B cell (primary cell): ENCODE measurements at regions not wholly inside any gene's neighbourhood (a gene's known extent, or its start where the extent isn't known, plus 50 kb on each side); places are given as distances from the start of the nearest gene placed in this dataset.

ENCODE experiments used
- ATAC-seq: fragments of 200-7000 bp; cut with Tn5 transposase; one replicate; pipeline ENCODE4 v1.10.0; 2021; ENCODE audit warnings: low read depth, mild to moderate bottlenecking, moderate number of reproducible peaks, moderate library complexity
- CTCF ChIA-PET: fragments of 350-600 bp; sonication (Branson Sonifier 250); formaldehyde crosslinking; loops from one replicate; lab custom pipeline; 2021; ENCODE audit warnings: antibody characterized with exemption, inconsistent platforms; lab: Charles Lee
- POLR2A ChIA-PET: fragments of 350-600 bp; sonication (Branson Sonifier 250); formaldehyde crosslinking; loops from one replicate; lab custom pipeline; 2021; ENCODE audit warnings: antibody characterized with exemption; lab: Charles Lee
- DNase-seq: peaks from one replicate; pipeline ENCODE4 v3.0.0; 2013
- H2AFZ ChIP-seq: 2 replicates; pipeline ENCODE4 v1.6.1; 2012; ENCODE audit warnings: mild to moderate bottlenecking, low read depth, low read length; ENCODE audit not compliant: insufficient read depth, poor library complexity, severe bottlenecking
- H3K27ac ChIP-seq, 2 donors: 1 replicate in 1 of 2; 2 replicates in 1 of 2; pipeline ENCODE4 v1.5.1; 2012 to 2013; ENCODE audit warnings: low read length in 2 of 2, mild to moderate bottlenecking in 2 of 2, moderate library complexity in 1 of 2
- H3K27me3 ChIP-seq, 4 experiments: fragments of 200-600 bp in 1 of 4; sonication (generic) in 1 of 4; replicated peaks in 1 of 4; 1 replicate in 2 of 4; 2 replicates in 2 of 4; pipeline versions ENCODE4 v1.6.1 to v1.7.0; 2013 to 2016; ENCODE audit warnings: low read length in 3 of 4, mild to moderate bottlenecking in 2 of 4, mixed read lengths in 1 of 4, moderate library complexity in 1 of 4; ENCODE audit not compliant: insufficient read depth in 4 of 4, control insufficient read depth in 3 of 4; ENCODE audit errors: control extremely low read depth in 1 of 4
- H3K36me3 ChIP-seq, 2 experiments: replicated peaks in 1 of 2; 1 replicate in 1 of 2; 2 replicates in 1 of 2; pipeline versions ENCODE4 v1.6.1 to v1.7.1; 2013; ENCODE audit warnings: low read length in 1 of 2; ENCODE audit not compliant: insufficient read depth in 2 of 2, control insufficient read depth in 1 of 2; ENCODE audit errors: control extremely low read depth in 1 of 2, extremely low read depth in 1 of 2
- H3K4me1 ChIP-seq, 2 donors: fragments of 200-600 bp in 1 of 2; sonication (generic) in 1 of 2; 1 replicate in 1 of 2; 2 replicates in 1 of 2; pipeline versions ENCODE4 v1.5.1 to v1.6.1; 2013 to 2017; ENCODE audit warnings: low read length in 2 of 2; ENCODE audit not compliant: control insufficient read depth in 2 of 2, insufficient read depth in 2 of 2
- H3K4me2 ChIP-seq: replicated peaks from 2 replicates; pipeline ENCODE3; 2012; ENCODE audit warnings: mild to moderate bottlenecking, low read depth, low read length; ENCODE audit not compliant: poor library complexity, severe bottlenecking
- H3K4me3 ChIP-seq, 5 experiments: fragments of 200-600 bp in 1 of 5; sonication (generic) in 1 of 5; 1 replicate in 3 of 5; 2 replicates in 2 of 5; pipeline versions ENCODE4 v1.5.1 to v1.7.0; 2011 to 2016; ENCODE audit warnings: low read length in 4 of 5, mild to moderate bottlenecking in 4 of 5, low read depth in 2 of 5, control low read depth in 1 of 5, moderate library complexity in 1 of 5; ENCODE audit not compliant: insufficient read depth in 1 of 5; ENCODE audit errors: control extremely low read depth in 1 of 5, extremely low read depth in 1 of 5
- H3K79me2 ChIP-seq: fragments of 200-600 bp; sonication (generic); one replicate; pipeline ENCODE4 v1.6.0; 2016; ENCODE audit warnings: low read length; ENCODE audit not compliant: control insufficient read depth, insufficient read depth
- H3K9ac ChIP-seq: fragments of 200-600 bp; sonication (generic); 2 replicates; pipeline ENCODE4 v1.6.1; 2017; ENCODE audit warnings: mild to moderate bottlenecking, low read length, moderate library complexity
- H3K9me3 ChIP-seq, 3 donors: one replicate each; pipeline versions ENCODE4 v1.6.1 to v1.7.1; 2013; ENCODE audit warnings: low read length in 2 of 3; ENCODE audit not compliant: control insufficient read depth in 2 of 3, insufficient read depth in 1 of 3; ENCODE audit errors: control extremely low read depth in 1 of 3
- H4K20me1 ChIP-seq: 2 replicates; pipeline ENCODE4 v1.6.0; 2012; ENCODE audit warnings: mild to moderate bottlenecking, low read length; ENCODE audit not compliant: insufficient read depth, control insufficient read depth, poor library complexity, severe bottlenecking
- H3K27ac Mint-ChIP-seq: one replicate; pipeline ENCODE4 v1.8.0; 2021; ENCODE audit warnings: mixed read lengths
- H3K27me3 Mint-ChIP-seq: one replicate; pipeline ENCODE4 v1.8.0; 2021; ENCODE audit warnings: mixed read lengths
- H3K4me1 Mint-ChIP-seq: one replicate; pipeline ENCODE4 v1.8.0; 2021; ENCODE audit warnings: mixed read lengths
- H3K4me3 Mint-ChIP-seq: one replicate; pipeline ENCODE4 v1.8.0; 2021; ENCODE audit warnings: mixed read lengths
- H3K9me3 Mint-ChIP-seq: one replicate; pipeline ENCODE4 v1.8.0; 2022; ENCODE audit warnings: mixed read lengths; ENCODE audit not compliant: insufficient read depth
- EZH2 ChIP-seq: IDR thresholded peaks from 2 replicates; pipeline ENCODE4 v1.6.1; 2012; ENCODE audit warnings: borderline replicate concordance, low read depth, mild to moderate bottlenecking, moderate library complexity, low read length; ENCODE audit not compliant: insufficient read depth, poor library complexity, severe bottlenecking
- WGBS: methylation state at CpG from one replicate; pipeline ENCODE4 v1.1.5; 2013; ENCODE audit warnings: missing lambda C conversion rate; ENCODE audit not compliant: insufficient coverage; 5-methylcytosine and 5-hydroxymethylcytosine counted together
- intact Hi-C: fragments of 100-400 bp; cut with micrococcal nuclease; formaldehyde crosslinking; loops from one replicate; pipeline ENCODE4 v1.10.0; 2022
- TF ChIP-seq, protein P1 (sequence below): fragments of 200-600 bp; IDR thresholded peaks from one replicate; pipeline ENCODE4 v1.8.0; 2022; ENCODE audit warnings: antibody characterized with exemption, mild to moderate bottlenecking

- Mint-ChIP-seq H3K4me1 (no peaks in the 10 kb centered on the region), H3K27ac (no peak overlapping the region), H3K9me3 (peaks cover 6% of the 10 kb centered on the region), H3K4me3 (no peak overlapping the region), H3K27me3 (no peaks in the 10 kb centered on the region)
- Histone ChIP-seq H3K27me3 (no peaks in the 10 kb centered on the region), H3K9me3 (no peaks in the 10 kb centered on the region), H3K36me3 (no peaks in the 10 kb centered on the region), H3K4me3 (no peak overlapping the region), H2AFZ (no peak overlapping the region), H3K27ac (no peak overlapping the region), H3K79me2 (no peaks in the 10 kb centered on the region), H3K9ac (no peak overlapping the region), H3K4me1 (no peaks in the 10 kb centered on the region), H4K20me1 (no peaks in the 10 kb centered on the region), H3K4me2 (no peak overlapping the region)
- ATAC-seq (no peak), DNase-seq (no peak)
- no peak for TF ChIP-seq EZH2
- TF ChIP-seq, protein P1, sequence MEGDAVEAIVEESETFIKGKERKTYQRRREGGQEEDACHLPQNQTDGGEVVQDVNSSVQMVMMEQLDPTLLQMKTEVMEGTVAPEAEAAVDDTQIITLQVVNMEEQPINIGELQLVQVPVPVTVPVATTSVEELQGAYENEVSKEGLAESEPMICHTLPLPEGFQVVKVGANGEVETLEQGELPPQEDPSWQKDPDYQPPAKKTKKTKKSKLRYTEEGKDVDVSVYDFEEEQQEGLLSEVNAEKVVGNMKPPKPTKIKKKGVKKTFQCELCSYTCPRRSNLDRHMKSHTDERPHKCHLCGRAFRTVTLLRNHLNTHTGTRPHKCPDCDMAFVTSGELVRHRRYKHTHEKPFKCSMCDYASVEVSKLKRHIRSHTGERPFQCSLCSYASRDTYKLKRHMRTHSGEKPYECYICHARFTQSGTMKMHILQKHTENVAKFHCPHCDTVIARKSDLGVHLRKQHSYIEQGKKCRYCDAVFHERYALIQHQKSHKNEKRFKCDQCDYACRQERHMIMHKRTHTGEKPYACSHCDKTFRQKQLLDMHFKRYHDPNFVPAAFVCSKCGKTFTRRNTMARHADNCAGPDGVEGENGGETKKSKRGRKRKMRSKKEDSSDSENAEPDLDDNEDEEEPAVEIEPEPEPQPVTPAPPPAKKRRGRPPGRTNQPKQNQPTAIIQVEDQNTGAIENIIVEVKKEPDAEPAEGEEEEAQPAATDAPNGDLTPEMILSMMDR = no peak
- intact Hi-C loops = no loop called here
- CTCF ChIA-PET = no interaction called here
- WGBS = no CpG with 5 or more reads among the region's 1 CpG
- POLR2A ChIA-PET = no interaction called here
Measured at GRCh38 chr4:65819192-65819591, 148.9 kb upstream of the EPHA5 start.

DNA sequence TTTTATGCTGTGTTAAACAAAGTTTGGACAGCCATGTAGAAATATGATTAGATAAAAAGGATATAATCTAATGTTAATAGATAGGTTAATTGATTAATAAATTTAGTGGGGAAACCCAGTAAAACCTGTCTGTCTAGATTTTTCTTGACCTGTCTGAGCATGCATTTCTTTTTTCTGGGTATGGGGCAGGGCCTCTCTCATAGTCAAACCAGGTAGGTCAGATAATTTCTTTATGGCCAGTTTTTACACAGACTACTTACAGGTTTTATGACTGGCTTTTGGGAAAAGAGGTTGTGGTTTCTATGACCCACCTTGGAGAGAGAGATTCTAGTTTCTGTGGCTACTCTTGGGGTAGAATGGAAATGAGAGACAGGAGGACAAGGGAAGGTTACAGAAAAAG is 135.6 kb upstream of the EPHA5 start:
- Histone ChIP-seq H3K4me3 (no peak overlapping the region), H4K20me1 (no peaks in the 10 kb centered on the region), H2AFZ (no peak overlapping the region), H3K4me2 (no peak overlapping the region), H3K4me1 (no peaks in the 10 kb centered on the region), H3K27me3 (no peaks in the 10 kb centered on the region), H3K9ac (no peak overlapping the region), H3K9me3 (no peaks in the 10 kb centered on the region), H3K36me3 (no peaks in the 10 kb centered on the region), H3K27ac (no peak overlapping the region), H3K79me2 (no peaks in the 10 kb centered on the region)
- POLR2A ChIA-PET = no interaction called here
- CTCF ChIA-PET = no interaction called here
- no peak for DNase-seq
- no peak for ATAC-seq
- Mint-ChIP-seq H3K4me1 (no peaks in the 10 kb centered on the region), H3K9me3 (no peaks in the 10 kb centered on the region), H3K4me3 (no peak overlapping the region), H3K27ac (no peak overlapping the region), H3K27me3 (no peaks in the 10 kb centered on the region)
- TF ChIP-seq EZH2 = no peak
- TF ChIP-seq, protein P1 = no peak
- intact Hi-C loops = no loop called here
